ENCODE measurements at regions not wholly inside any gene's neighbourhood (a gene's known extent, or its start where the extent isn't known, plus 50 kb on each side); places are given as distances from the start of the nearest gene placed in this dataset.
"Not testable (repeated sequence)": the region's sequence is repeated elsewhere in the genome, so short reads cannot be mapped to it uniquely, and the experiment has no call there.

GRCh38 chr16:7278636-7279035, 54.0 kb upstream of the RBFOX1 start:
- no peak for DNase-seq (ENCODE audit: low read depth in 2 of 2)

- DNase-seq (ENCODE audit: low read depth in 2 of 2) = no peak
These were observed 60.0 kb upstream of the RBFOX1 start for GRCh38 chr16:7272567-7273158.

DNA sequence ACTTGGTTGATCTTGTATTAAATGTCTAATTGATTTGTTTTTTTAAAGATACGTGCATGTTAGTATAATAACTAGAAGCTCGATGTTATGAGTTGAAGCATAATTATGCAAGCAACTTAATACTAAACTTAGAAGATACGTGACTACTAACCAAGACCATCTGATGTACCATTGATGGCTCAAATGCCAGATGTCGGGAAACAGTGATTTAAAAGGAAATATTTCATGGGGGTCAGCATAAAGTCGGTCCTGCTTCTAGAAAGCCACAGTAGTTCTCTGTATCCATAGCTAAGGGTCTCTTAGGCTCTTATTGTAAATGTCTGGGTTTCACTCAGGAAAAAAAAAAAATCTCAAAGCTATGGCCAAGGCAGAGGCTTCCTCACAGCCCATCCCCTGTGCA, 61.2 kb upstream of the RBFOX1 start:
- no peak for DNase-seq (ENCODE audit: low read depth in 2 of 2)

DNA sequence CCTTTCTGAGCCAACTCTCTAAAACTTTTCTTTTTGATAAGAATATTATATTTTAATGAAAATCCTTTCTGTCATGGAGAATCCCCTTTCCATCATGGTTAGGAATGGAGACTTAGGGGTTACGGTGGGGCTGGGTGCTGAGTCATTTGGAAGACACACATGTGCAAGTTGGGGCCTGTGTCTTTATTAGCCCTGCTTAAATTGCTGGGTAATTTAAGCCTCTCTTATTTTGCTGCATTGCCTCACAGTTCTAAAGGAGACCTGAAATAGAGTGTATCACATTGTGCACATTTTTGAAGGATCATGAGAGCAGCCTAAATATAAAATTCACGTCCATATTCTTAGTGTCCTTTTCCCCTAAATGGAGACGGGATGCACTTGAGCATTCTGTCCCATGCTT, 61.8 kb upstream of the RBFOX1 start:
- DNase-seq (ENCODE audit: low read depth in 2 of 2) = no peak

DNA sequence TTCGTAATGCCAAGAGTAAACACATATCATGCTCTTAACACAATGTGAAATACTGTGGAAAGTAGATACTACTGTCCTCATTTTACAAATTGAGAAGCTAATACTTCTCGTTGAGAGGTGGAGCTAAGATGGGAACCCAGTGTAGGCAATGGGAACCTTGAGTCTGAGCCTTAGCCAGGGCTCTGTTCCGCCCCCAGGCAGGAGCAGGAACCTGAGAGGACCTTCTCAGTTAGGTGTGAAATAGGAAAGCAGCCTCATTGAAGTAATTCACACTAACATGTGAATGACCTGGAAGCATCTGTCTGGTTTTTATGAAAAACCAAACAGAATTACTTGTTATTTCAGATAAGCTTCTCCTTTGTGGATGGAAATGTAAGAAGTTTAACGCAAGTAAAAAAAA, 62.6 kb upstream of the RBFOX1 start:
- no peak for DNase-seq (ENCODE audit: low read depth in 2 of 2)

GRCh38 chr16:7268182-7268581, 64.5 kb upstream of the RBFOX1 start:
- DNase-seq (ENCODE audit: low read depth in 2 of 2) = no peak

DNA sequence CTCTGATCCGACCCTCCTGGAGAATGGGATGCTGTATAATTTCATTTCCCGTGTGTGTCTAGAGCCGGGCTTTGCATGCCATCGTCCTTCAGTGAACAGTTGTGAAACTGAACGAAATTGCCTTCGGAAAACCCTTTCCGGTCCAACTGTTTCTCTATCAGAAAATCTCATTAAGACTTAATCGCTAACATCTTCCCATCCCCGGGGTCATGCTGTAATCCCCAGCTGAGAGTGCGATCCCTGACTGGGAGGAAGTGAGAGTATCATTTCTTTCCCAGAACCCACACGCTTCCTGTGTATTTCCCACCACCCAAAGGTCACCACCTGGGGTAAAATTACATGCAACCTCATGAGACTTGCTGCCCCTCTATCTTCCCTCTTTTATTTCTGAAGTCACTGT, 75.6 kb upstream of the RBFOX1 start:
- no peak for DNase-seq (ENCODE audit: low read depth in 2 of 2)

DNA sequence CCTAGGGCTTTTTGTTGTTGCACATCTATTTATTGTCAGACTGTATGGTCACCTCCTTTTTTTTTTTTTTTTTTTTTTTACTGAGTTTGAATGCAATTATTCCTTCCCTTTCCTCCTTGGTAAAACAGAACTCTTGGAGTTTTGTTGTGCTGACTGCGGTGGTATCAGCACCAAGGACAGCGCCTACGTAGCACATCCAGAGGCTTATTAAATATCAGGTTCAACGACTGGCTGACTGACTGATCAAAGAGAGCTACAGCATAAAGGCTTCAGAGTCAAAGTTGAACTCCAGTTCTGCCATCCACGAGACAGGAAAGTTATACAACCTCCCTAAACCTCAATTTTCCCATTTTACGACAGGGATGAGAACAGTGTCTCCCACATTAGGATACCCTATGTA, 86.1 kb upstream of the RBFOX1 start:
- no peak for DNase-seq (ENCODE audit: low read depth in 2 of 2)

DNA sequence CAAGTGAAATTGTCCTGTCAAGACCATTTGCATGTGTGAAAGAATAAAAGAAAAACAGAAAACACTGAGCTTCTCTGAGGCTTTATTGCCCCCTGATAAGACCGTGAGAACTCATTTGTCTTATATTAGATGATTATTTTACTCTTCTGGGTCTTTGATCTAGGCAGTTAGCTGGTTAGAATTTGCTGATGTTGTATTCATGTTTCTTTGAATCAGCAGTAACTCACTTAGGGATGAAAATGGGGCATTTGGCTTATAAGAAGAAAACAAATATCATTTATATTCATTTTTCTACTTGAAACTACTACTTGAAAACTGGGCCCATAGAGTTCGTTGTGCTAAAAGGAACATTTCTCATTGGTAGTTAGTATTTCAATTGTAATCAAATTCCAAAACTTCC, 93.1 kb upstream of the RBFOX1 start:
- DNase-seq (ENCODE audit: low read depth in 2 of 2) = no peak

DNA sequence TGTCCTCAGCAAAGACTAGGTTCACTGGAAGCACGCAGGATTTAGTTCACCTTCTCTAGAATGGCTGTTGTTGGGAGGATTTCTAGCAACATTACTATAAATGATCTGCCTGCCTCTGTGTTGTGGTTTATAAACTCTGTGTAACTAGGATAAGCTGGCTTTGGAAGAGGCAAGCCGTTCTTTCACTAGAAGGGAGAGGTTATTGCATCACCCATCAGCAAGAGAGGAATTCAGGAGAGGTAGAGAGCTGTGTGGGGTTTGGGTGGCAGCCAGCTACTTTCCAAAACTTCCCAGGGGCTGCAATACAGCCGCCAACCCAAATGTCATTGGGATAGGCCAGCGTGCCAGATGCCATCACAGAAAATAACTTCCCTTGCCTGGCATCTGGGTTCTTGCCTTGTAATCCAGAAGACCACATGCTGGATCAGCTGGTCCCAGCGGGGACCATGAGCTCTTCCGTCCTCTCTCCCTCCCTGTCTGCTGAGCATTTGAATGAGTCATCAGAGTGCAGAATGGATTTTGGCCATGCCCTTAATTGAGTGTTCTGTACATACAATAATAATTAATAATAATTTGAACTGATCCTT, 95.7 kb upstream of the RBFOX1 start:
- DNase-seq (ENCODE audit: low read depth in 2 of 2) = no peak

DNA sequence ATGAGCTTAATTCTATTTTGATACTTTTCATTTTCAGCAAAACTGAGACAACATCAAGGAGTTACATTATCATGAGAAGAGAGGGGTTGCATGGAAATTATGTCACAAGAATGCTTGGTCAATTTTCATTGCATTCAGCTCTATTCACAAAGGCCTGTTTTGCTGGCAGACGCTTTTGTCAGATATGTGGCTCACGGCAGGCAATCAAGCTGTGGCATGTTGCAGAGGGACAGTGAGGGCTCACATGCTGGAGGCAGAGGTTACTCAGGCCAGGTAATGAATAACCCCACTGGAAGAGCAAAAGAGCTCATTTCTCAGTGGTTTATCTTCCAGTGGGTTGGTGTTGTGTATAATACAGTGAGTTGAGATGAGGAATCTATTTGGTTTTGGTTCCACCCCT, 98.7 kb upstream of the RBFOX1 start:
- DNase-seq (ENCODE audit: low read depth in 2 of 2) = no peak

- DNase-seq (ENCODE audit: low read depth in 2 of 2) = no peak
These were observed 100.9 kb upstream of the RBFOX1 start for GRCh38 chr16:7231762-7232161.

GRCh38 chr16:7229433-7230218, 103.0 kb upstream of the RBFOX1 start:
- DNase-seq (ENCODE audit: low read depth in 2 of 2) = not testable (repeated sequence)

DNA sequence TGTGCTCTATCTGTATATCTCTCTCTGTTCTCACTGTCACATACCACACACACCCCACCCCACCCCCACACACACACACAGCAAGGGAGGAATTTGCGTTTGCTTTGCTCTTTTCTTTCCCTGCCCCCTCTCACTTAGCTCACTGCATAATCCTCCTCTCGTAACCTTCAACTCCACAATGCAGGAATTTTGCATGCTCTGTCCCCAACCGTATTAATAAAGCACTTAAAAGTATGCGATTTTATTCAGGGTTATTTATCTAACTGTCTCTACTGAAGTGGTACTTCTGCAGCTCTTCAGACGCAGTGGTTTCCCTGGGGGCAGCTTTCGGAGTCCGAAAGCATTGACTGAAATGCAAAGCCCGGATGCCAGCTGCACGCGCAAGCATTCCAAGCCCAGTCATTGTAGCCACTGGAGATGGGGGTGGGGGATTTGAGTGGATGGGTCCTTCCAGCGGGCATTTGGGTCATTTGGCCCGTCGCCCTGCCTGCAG, 105.4 kb upstream of the RBFOX1 start:
- DNase-seq (ENCODE audit: low read depth in 2 of 2) = no peak

- DNase-seq (ENCODE audit: low read depth in 2 of 2) = no peak
These were observed 111.5 kb upstream of the RBFOX1 start for GRCh38 chr16:7221157-7221556.

- DNase-seq (ENCODE audit: low read depth in 2 of 2) = no peak
These were observed 113.7 kb upstream of the RBFOX1 start for GRCh38 chr16:7218936-7219335.

DNA sequence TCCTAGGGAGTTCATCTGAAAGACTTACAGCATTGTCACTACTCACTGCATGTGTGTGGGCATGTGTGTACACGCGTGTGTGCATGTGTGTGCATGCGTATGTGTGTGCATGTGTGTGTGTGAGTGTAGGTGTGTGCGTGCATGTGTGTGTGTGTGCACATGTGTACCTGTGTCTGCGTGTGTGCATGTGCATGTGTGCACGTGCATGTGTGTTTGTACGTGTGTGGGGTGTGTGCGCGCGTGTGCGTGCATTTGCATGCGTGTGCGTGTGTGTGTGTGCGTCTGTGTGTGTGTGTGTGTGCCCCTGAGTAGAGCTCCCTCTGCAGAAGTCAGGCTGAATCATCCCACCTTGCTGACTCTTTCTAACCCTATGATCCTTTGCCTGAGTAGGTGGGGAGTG, 114.8 kb upstream of the RBFOX1 start:
- no peak for DNase-seq (ENCODE audit: low read depth in 2 of 2)

DNA sequence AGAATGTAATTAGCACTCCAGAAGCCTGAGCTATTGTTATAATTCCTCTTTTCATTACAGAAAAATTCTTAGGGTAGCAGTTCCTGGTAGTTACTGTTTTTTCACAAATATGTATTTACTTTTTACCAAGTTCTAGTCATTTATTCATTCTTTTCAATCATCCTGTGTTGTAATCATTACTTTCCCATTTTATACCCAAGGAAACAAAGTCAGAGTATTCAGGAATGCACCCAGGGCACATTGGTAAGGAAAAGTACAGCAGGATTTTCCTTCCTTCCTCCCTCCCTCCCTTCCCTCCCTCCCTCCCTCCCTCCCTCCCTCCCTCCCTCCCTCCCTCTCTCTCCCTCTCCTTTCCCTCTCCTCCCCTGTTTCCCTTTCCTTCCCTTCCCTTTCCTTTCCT, 115.9 kb upstream of the RBFOX1 start:
- DNase-seq (ENCODE audit: low read depth in 2 of 2) = no peak

GRCh38 chr16:7211781-7212180, 120.9 kb upstream of the RBFOX1 start:
- DNase-seq (ENCODE audit: low read depth in 2 of 2) = no peak

DNA sequence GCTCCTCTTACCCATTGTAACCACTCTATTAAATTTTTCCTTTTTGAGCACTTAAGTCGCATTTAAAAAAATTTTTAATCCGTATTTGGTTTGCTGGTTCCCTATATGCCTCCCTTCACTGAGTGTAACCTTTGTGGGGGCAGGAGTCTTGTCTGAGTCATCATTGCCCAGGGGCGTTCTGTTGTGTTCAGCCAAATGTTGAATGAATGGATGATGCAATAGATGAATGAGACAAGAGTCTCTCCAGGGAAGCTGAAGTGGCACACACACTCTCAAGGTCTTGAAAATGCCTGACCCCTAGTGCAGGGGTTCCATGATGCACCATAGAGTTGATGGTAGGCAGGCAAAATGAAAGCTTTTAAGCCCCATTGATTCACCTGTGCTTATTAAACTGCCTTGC, 123.0 kb upstream of the RBFOX1 start:
- no peak for DNase-seq (ENCODE audit: low read depth in 2 of 2)

GRCh38 chr16:7206469-7206868, 126.2 kb upstream of the RBFOX1 start:
- no peak for DNase-seq (ENCODE audit: low read depth in 2 of 2)

DNA sequence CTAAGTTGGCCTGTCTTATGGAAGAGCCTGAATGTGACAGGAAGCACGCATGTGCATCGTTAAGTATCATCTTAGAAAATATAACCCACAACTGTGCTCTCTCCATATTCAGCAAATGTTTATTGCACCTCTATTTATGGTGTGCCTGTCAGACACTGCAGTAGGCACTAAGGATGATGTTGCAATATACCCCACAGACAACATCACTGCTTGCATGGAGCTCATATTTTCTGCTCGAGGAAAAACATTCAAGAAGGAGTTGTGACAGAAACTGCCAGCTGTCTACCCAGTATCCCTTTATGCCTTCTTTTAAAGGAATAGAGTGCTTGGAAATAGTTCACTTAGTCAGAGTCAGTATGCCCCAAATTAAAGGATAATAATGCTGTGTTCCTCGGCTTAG, 132.3 kb upstream of the RBFOX1 start:
- DNase-seq (ENCODE audit: low read depth in 2 of 2) = no peak

- no peak for DNase-seq (ENCODE audit: low read depth in 2 of 2)
These were observed 147.0 kb upstream of the RBFOX1 start for GRCh38 chr16:7185689-7186088.

Measured in stimulated activated CD4-positive, alpha-beta T cell treated with anti-CD3 and anti-CD28 coated beads, Interleukin-15, amount 100 ng/mL, for 48 hours (primary cell).